ENCODE measurements at regions not wholly inside any gene's neighbourhood (a gene's known extent, or its start where the extent isn't known, plus 50 kb on each side); places are given as distances from the start of the nearest gene placed in this dataset.

- Histone ChIP-seq H2BK12ac (ENCODE audit: low read depth, low read length) (no peak overlapping the region), H3K23me2 (ENCODE audit: low read depth, low read length) (no peaks in the 10 kb centered on the region), H3K56ac (replicated peaks; ENCODE audit: insufficient read length, low read depth, low read length) (no peak overlapping the region), H4K5ac (ENCODE audit: insufficient read length, low read depth, low read length) (no peak overlapping the region), H3K4me2 (ENCODE audit: insufficient read depth in 1 of 2, low read depth in 2 of 2, low read length in 2 of 2) (no peak overlapping the region), H3K27me3 (replicated peaks in 1 of 4; ENCODE audit: control insufficient read depth in 3 of 4, extremely low read depth in 1 of 4, insufficient read depth in 3 of 4, low read length in 3 of 4) (no peaks in the 10 kb centered on the region; a peak in 1 of 7 replicates), H3K9me3 (ENCODE audit: insufficient read depth in 2 of 2, low read depth in 1 of 2, low read length in 1 of 2) (peaks cover 12 to 14% of the 10 kb centered on the region in 2 experiments; a peak in 3 of 4 replicates), H4K20me1 (replicated peaks in 1 of 2; ENCODE audit: control insufficient read depth in 1 of 2, insufficient read depth in 2 of 2, low read length in 2 of 2) (no peaks in the 10 kb centered on the region), H2BK15ac (ENCODE audit: low read length) (no peak overlapping the region), H2BK5ac (ENCODE audit: low read depth, low read length) (no peak overlapping the region), H3K9ac (replicated peaks in 1 of 4; ENCODE audit: extremely low read depth in 1 of 4, low read depth in 3 of 4, low read length in 3 of 4) (no peak overlapping the region), H3K23ac (ENCODE audit: insufficient read length) (no peak overlapping the region), H3K4ac (replicated peaks; ENCODE audit: insufficient read length, low read depth, low read length) (no peak overlapping the region), H3K18ac (ENCODE audit: extremely low read depth, low read length) (no peak overlapping the region), H3K4me3 (ENCODE audit: extremely low read depth in 1 of 4, insufficient read depth in 2 of 4, low read depth in 3 of 4, low read length in 4 of 4) (no peak overlapping the region), H3K79me1 (ENCODE audit: low read depth, low read length) (no peaks in the 10 kb centered on the region), H3K14ac (ENCODE audit: insufficient read length) (no peak overlapping the region), H4K91ac (replicated peaks; ENCODE audit: insufficient read length, low read length) (no peak overlapping the region), H2AK5ac (ENCODE audit: low read depth, low read length) (no peak overlapping the region), H3K79me2 (ENCODE audit: control insufficient read depth in 1 of 2, insufficient read depth in 2 of 2, low read length in 2 of 2) (no peaks in the 10 kb centered on the region), H2BK120ac (replicated peaks; ENCODE audit: low read depth, low read length) (no peak overlapping the region), H3K27ac (ENCODE audit: low read depth, low read length) (no peak overlapping the region), H2BK20ac (ENCODE audit: low read length) (no peak overlapping the region), H3K4me1 (replicated peaks in 1 of 4; ENCODE audit: control insufficient read depth in 3 of 4, insufficient read depth in 4 of 4, low read length in 3 of 4) (no peaks in the 10 kb centered on the region), H4K8ac (ENCODE audit: extremely low read depth, insufficient read depth, low read length) (no peak overlapping the region), H2AFZ (ENCODE audit: low read length) (no peak overlapping the region), H3K36me3 (ENCODE audit: control insufficient read depth in 2 of 4, insufficient read depth in 4 of 4, low read length in 3 of 4) (no peaks in the 10 kb centered on the region)
- TF ChIP-seq CTCF (IDR thresholded peaks at IDR 0.05; ENCODE audit: control extremely low read depth in 1 of 3, insufficient read depth in 1 of 3, low read depth in 1 of 3, low read length in 3 of 3): no peak
- no peak for TF ChIP-seq SUZ12 (IDR thresholded peaks at IDR 0.05; ENCODE audit: low read length)
- TF ChIP-seq PHF8 (conservative IDR thresholded peaks at IDR 0.05; ENCODE audit: low read depth, low read length): no peak
- TF ChIP-seq CBX8 (IDR thresholded peaks at IDR 0.05; ENCODE audit: borderline replicate concordance, low read depth, low read length): no peak
- no peak for TF ChIP-seq BCL11A (IDR thresholded peaks at IDR 0.05; ENCODE audit: low read depth in 2 of 2, low read length in 2 of 2)
- TF ChIP-seq CBX5 (IDR thresholded peaks at IDR 0.05; ENCODE audit: low read depth, low read length): no peak
- TF ChIP-seq BACH1 (IDR thresholded peaks at IDR 0.05; ENCODE audit: low read length): no peak
- POLR2A ChIA-PET (ENCODE audit: partially characterized antibody): no interaction called here
- no peak for FAIRE-seq
- CTCF ChIA-PET (ENCODE audit: partially characterized antibody): interaction anchor here (0.8 kb wide), 1 partner anchor 48 kb away, joined by 3 read pairs; no protein-coding TSS in a partner anchor
- 86% methylated on average over 1 of the region's 1 CpG; no CpG with 5 or more reads in 1 of the 2 experiments for WGBS, 2 experiments (ENCODE audit: extremely low coverage in 1 of 2, insufficient coverage in 1 of 2, insufficient read length in 1 of 2, insufficient replicate concordance in 2 of 2, low coverage in 1 of 2, low lambda C conversion rate in 2 of 2, missing lambda C conversion rate in 1 of 2)
- DNase-seq (ENCODE audit: low read depth in 1 of 2, low spot score in 2 of 2): no peak
These were observed 56.4 kb upstream of the TAS2R16 start for GRCh38 chr7:123051916-123052315.

Measured in H1 (cell line).